Stimulated activated CD4-positive, alpha-beta T cell treated with anti-CD3 and anti-CD28 coated beads, Interleukin-1b, Interleukin-23, amount 100 ng/mL, for 1 hour (primary cell): ENCODE measurements at regions not wholly inside any gene's neighbourhood (a gene's known extent, or its start where the extent isn't known, plus 50 kb on each side); places are given as distances from the start of the nearest gene placed in this dataset.
"Not testable (repeated sequence)": the region's sequence is repeated elsewhere in the genome, so short reads cannot be mapped to it uniquely, and the experiment has no call there.

Source experiments
- DNase-seq, 2 donors: peaks; one replicate each; pipeline ENCODE4 v3.0.0-alpha.2; 2020; ENCODE audit warnings: low read depth in 2 of 2

DNA sequence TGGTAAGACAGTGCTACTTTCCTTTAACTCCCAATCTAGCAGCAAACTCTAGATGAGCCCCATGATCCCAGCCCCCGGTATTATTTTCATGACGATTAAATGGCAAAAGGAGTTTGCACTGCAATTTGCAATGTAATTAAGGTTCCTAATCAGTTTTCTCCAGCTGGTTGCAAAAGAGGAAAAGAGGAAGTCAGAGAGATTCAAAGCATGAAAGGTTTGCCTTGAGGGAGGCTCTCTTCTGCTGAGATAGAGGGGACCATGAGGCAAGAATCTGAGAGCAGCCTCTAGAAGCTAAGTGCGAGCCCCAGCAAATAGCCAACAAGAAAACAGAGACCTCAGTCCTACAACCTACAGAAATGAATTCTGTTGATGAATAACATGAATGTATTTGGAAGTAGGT lies 527.1 kb downstream of the UQCRFS1 start:
- DNase-seq, result no peak

DNA sequence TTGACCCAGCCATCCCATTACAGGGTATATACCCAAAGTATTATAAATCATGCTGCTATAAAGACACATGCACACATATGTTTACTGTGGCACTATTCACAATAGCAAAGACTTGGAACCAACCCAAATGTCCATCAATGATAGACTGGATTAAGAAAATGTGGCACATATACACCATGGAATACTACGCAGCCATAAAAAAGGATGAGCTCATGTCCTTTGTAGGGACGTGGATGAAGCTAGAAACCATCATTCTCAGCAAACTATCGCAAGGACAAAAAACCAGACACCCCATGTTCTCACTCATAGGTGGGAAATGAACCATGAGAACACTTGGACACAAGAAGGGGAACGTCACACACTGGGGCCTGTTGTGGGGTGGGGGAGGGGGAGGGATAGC lies 527.9 kb downstream of the UQCRFS1 start:
- not testable (repeated sequence) for DNase-seq

DNA sequence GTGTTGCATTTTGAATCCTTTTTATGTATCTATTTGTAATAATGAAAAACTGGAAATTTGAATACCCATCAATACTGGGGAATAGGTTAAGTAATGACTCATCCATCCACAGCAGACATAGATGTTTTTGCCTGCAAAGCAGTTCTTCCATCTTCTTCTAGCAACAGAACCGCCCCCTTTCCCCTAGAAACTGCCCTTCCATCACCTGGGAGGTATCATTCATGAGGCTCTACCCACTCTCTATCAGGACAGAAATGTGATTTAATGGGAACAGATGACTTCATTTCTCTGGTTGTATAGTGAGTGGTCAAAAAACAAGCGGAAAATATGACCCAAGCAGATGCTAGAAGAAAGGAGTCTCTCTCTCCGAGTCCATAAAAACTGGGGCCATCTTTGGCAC lies 532.8 kb downstream of the UQCRFS1 start:
- DNase-seq, result no peak

DNA sequence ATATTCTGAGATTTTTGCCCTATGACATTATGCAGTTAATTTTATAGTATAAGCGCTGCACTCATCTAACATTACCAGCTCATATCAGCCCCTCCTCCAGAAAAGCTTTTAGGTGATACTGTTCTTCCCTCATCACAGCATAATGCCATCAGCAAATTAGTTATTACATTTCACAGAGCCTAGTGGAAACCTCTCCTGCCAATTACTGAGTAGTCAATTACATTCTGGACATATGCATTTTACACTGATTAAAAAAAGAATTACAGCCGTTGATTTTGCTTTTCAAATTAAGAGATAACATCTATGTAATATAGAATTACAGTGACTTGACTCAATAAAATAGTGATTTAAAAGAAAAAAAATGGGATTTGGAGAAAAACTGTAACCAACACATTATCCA lies 542.1 kb downstream of the UQCRFS1 start:
- DNase-seq, result no peak

DNA sequence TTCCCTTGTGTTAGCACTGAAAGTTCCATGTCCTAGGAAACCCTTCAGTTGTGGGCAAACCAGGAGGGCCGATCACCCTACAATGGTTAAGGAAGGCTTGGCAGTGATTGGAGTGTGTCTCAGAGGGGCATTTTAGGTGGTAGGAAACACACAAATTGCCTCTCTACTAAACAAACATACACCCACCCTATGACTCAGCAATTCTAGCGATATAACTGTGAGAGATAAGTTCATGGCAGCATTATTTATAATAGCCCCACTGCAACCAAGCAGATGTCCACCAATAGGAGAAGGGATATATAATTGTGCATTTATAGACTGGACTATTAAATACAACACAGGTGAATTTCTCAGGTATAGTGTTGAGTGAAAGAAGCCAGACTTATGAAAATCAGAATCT lies 543.1 kb downstream of the UQCRFS1 start:
- no peak for DNase-seq

DNA sequence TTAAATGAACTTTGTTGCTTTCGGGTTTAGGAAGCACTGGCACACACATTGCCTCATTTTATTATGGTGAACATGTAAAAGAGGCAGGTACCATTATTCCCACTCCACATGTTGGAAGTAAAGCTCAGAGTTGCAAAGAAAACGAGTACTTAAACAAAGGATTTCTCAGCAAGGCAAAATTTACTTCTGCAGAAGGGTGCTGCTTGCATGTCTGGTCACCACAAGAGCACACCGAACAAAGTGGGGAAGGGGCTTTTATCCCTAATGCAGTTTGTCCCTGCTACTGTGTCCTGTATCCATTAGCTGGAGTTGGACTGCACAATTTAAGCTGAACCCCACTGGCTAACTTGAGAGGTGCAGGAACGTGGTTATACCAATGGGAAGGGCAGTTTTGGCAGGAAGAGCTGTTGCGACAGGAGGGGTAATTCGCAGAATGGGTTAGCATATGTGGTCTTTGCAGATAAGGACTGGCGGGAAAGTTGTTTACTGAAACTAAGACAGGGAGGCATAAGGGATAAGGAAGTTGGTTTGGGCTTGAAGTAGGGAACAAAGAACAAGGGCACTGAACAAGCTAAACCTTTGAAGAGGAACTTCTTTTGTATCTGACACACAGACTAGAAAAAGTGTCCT lies 545.5 kb downstream of the UQCRFS1 start:
- no peak for DNase-seq

DNA sequence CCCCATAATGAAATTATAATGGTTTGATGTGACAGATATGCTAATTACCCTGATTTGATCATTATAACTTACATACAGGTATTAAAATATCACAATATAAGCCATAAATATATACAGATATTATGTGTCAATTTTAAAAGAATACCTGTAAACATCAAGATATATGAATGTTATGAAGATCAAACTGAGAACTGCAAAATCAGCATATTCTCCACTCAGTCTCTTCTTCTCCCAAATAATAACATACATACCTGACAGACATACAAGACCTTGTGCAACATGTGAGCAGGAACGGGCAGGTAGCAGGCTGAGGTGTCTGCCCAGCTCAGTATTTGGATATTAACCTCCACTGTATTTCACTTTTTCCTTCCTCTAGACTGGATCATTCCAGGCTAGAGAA lies 547.2 kb downstream of the UQCRFS1 start:
- DNase-seq, result no peak

DNA sequence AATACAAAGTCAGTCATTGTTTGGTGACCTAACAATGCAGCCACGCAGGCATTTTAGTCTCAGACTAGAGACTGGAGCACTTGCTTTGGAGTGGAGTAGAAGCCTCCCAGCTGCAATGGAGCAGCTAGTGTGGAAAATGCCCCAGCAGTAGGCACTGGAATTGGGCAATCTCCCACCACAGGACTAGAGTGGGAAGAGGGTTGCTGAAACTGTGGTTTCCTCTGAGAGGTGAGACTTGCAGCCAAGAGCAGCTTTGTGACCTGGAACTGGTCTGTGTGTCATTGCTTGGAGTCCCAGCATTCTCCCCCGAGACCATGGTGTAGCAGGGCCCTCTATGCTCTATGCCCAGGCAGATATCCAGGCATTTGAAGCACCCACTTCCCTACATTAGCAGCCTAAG lies 556.3 kb downstream of the UQCRFS1 start:
- DNase-seq, result no peak

DNA sequence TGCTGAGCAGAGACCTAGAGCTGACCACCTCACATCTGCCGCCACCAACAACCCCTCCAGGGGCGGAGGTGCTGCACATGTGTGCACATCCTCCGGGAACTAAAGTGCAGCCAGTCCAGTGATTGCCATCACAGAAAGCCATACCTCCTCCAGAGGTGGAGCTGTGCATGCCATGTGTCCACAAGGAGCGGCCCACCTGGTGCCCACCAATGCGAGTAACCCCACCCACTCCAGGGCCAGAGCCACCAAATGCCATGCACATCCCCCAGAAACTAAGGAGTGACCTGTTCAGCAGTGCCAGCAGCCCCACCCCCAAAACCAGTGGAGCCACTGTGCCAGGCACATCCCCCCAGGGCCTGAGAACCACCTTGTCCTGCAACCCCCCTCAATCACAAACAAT lies 557.9 kb downstream of the UQCRFS1 start:
- DNase-seq, result no peak

DNA sequence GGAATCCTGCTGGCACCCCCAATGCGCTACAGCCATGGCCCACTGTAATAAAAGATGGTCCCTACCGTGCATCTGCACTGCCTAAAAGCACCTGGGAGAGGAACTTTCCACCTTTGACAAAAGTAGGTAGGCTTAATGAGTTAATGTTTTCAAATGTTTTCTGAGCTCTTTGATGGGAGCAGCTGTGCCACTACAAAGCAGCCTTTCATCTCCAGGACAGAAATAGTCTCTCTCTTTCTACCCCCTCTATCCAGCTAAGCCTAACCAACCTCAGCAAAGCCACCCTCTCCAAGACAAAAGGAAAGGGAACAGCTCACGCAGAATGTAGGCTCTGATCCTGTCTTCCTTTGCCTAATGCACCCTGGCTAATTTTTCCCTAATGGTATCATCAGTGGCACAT lies 560.2 kb downstream of the UQCRFS1 start:
- DNase-seq, result no peak

DNA sequence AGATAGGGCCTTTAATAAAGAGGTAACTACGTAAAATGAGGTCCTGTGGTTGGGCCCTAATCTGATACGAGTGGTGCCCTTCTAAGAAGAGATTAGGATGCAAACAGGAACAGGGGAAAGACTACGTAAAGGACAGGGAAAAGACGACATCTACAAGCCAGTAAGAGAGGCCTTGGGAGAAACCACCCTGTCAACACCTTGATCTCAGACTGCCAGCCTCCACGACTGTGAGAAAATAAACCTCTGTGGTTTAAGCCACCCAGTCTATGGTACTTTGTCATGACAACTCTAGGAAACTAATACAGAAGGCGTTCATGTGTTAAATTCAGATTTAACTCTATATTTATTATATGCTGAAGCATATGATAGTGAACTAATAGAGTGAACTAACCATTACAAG lies 566.3 kb downstream of the UQCRFS1 start:
- DNase-seq, result no peak

DNA sequence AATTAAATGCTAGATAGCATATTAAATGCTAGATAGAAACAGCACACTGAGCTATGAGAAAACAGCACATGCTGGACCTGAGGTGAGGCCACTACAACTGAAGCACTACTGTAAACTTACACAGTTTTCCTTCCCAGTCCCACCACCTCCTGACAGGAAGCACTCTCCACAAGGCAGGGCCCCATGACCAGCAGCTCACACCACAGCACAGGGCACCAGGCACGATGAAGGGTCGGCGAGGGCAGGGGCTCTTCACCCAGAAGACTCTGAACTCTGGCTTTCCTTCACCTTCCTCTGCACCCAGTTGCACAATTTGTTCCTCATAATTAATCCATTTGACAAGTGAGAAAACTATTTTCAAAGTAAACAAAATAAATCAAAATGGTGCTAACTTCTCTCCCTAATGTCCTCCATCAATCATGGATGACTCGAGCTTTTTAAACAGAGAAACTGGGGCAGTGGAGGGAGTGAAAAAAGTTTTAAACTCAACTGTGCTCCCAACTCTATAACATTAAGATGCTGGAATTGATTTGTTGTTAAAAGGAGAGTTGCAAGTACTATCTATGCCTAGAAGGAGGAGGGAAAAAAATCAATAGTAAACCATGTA lies 568.7 kb downstream of the UQCRFS1 start:
- DNase-seq, result no peak

DNA sequence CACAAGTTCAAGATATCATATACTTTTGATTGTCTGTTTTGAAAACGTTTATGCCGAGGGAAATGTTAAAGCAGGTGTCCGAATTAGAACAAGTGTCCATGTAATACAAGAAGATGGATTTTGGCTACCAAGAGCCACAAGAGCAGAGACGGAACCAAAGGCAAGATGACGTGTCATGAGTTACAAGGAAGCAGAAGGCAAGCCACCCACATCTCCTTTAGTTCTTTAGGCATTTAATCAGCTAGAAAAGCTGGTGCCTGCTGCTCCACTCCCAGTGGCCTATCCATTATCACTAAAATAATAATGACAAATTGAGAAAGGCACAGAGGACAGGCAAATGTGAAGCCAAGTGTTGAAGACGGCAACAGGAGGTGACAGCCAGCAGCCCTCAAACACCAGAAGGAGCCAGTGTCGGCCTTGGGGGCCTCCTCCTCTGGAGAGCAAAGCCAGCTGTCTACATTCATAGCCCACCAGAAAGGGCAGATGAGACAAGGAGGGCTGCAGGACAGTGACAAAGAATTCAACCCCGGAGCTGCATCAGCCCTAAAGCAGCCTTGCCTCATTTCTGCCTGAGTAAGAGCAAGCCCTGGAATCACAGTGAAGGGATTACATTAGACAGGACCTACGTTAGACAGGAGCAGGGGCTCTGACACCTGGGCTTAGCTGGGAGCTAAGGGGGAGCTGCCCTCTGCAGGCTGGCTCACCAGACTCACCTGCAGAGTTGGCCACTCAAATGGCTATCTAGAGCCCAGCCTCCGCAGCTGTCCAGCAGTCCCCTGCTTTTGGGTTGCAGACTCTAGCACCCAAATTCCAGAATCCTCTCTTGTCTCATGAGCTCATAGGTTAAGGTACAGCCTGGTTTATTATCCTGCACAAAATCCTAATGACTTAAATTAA lies 569.9 kb downstream of the UQCRFS1 start:
- no peak for DNase-seq

DNA sequence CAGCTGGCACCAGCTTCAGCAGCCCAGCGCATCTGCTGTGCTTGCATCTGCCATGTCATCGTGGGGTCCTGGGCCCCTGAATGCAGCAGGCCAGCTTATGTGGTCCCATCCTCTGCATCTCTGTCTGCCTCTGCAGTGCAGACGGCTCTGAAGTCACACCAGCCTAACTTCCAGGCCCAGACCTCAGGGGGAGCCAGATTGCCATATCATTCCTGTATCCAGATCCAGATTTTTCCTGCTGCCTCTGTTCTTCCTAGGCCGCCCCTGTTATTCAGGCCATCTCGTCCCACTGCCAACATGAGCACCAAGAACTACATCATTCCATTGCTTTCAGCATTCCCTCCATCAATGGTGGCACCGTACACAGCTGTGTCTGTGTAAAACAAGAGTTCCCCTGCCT lies 571.6 kb downstream of the UQCRFS1 start:
- DNase-seq, result no peak

DNA sequence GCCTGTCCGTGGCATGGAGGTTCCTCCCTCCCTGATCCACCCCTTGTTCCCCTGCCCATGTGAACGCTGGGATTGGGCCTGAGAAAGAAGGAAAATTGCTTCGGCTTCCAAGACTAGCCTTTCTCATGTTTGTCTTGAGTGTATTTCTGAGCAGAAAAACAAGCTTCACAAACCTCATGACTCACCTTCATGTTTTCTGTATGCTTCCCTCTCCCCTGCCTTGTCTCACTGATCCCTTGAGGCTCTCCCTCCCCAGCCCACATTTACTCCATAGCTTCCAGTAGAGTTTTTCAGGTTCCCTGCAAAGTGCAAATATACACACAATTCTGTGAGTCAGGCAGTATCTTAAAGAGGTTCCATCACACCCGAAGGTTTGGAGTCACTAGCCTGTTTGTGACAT lies 572.4 kb downstream of the UQCRFS1 start:
- no peak for DNase-seq

DNA sequence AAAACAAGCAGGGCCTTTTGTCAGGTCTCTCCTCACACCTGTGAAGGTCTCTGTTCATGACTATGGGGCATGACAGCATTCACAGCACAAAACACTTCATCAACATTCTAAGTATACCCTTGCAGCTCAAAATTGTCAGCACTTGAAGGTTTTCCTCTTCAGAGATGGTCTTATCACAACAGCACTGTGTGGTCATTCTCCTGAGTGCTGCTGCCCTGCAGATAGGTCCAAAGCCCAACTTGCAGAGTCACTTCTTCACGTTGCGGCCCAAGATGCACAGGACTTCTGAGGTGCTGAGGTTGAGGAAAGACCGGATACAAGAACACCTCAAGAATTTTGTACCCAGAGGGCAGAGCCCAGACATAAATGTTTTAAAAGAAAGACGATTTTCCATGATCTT lies 574.5 kb downstream of the UQCRFS1 start:
- DNase-seq, result no peak

DNA sequence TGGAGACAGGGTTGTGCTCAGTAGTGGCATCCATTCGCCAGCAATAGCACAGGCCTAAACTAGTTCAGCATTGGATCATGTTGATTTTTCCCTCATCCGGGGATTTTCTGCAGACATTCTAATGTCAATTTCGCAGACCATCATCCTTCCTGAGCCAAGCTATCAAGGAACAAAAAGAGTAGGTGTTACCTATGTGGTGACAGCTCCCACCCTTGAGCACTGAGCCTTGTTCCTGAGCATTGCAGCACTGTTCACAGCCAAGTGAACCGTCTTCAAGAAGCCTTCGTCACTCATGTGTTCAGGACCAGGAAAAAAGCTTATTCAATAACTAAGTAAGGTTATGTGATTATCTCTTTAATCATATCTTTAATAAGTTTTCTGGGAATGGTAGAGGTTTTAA lies 576.2 kb downstream of the UQCRFS1 start:
- DNase-seq, result no peak

DNA sequence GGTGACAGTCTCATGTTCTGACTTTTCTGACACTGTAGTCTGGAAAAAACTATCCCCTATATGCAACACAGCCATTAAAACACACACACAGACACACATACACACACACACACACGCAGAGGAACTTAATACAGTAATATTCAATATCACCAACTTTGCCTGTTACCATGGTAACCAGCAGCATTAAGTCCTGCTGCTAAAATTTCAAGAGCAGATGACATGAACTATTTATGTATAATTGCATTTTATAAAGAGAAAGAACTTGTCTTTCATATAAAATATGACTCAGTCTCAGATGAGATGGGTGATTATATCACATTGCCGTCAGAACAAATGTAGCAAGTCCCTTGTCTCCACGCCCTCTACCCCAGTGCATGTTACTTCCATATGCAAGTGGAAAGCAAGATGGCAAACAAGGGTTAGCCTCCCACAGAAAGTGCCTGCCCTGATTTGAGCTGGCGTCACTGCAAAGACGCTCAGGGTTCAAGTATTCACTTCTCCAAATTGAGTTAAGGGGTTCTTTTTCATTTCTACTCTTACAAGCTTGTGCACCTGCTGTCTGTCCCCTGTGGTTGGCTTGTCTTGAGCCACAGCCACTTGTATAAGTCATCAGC lies 576.8 kb downstream of the UQCRFS1 start:
- no peak for DNase-seq

DNA sequence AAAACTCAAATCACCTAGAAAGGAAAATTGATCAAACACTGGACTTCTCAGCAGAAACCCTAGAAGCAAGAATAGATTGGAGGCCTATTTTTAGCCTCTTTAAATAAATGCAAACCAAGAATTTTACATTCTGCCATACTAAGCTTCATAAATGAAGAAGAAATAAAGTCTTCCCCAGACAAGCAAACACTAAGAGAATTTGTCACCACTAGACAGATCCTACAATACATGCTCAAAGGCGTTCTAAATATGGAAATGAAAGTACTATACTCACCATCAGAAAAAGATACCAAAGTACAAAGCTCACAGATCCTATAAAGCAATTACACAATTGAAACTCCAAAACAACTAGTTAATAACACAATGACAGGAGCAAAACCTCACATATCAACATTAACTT lies 578.1 kb downstream of the UQCRFS1 start:
- DNase-seq, result no peak

DNA sequence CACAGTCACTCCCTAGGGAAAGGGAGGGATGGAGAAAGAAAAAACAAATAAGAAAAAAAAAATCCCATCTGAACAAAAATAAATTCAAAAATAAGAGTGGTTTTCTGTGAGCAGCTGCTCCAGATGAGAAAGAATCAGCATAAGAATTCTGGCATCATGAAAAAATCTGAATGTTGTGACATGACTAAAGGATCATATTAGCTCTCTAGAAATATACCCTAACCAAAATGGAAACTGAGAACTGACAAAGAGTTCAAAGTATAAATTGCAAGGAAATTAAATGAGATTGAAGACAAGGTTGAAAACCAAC lies 579.0 kb downstream of the UQCRFS1 start:
- no peak for DNase-seq

DNA sequence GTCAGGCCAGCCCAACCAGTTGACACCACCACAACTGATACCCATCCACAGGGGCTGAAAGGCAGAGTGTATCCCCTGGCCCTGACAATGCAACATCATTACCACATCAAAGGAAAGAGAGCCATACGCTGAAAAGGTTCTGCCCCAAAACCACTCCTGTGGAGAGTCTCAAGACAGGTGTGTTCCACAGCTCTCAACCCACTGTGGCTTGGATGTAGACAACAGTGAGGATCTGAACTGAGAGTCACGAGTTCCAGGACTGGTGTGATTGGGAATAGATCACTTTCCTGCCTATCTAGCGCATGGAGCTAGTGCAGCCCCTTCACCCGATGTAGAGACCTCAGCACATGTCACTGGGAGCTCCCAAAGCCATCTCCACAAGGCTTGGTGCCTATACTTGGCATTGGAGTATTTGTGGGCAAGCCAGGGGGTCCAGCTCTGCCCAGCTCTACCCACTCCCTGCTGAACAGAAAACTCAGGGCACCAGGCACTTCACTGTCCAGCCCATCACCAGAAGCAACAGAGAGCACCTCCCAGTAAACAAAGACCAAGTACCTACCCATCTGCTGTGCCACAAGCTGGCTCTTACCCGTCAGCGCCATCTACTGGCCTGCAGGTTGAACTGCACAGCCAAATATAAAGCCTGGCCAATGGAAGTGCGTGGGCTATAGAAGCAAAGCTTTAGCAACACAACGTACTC lies 579.5 kb downstream of the UQCRFS1 start:
- no peak for DNase-seq

DNA sequence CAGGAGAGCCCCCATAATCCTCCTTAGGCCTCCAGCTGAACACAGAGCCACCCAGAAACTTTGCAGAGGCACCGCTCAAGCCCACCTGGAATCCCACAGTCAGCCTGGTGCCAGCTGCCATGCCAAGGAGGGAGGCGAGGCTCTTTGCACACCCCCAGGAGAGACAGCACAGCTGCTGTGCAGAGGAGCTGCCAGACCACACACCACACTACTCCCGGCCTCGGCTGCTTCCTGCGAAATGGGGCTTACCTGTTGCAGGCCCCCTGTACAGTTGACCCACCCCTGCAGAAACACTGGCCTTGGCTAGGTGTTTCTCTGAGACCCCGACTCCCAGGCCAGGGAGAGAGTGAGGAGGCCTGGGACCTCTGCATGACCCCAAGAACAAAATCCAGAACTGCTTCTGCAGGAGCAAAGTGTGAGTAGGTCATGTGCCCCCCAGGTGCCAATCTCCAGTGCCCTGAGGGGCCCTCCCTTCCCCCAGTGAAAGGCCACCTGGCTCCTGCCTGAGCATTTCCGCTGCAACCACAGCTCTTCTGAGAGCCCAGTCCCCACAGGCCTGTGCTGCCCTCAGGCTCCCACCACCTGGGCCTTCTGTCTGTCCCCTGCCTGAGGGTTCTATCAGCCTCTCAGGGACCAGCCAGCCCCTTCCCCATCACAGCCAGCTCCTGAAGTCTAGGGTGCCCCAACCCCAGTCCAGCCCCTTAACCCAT lies 580.4 kb downstream of the UQCRFS1 start:
- DNase-seq, result no peak
